ENCODE measurements at regions not wholly inside any gene's neighbourhood (a gene's known extent, or its start where the extent isn't known, plus 50 kb on each side); places are given as distances from the start of the nearest gene placed in this dataset.

DNA sequence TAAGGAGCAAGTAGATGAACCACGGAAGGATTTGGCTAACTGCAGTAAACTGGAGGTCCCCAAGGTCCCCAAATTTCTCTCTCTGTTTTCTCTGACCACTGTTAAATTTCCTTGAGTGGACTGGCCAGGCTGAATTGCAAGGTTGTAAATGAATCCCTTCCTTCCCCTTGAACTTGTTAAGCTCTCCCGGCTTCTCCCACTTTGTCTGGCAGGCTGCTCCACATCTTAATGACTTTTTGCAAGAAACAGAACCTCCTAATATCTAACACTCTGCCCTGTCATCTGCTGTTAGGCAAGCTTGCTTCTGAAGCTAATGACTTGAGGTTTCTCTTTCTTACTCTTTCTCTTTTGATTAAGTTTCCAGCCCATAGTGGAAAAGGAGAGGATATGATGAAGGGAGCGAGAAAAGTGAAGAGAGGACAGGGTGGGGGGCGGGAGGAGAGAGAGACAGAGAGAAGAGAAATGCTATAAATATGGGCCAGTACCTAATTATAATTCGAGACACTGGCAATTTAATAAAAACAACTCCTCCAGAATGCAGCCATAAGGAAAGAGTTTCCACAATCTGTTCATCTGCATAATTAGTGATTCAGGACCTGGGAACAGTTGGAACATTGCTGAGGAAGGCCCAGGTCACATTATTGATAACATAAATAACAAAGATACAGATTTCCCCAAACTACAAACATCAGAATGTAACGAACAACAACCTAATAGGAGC lies 437.3 kb upstream of the MPDZ start:
- DNase-seq (ENCODE audit: low spot score) = no peak

DNA sequence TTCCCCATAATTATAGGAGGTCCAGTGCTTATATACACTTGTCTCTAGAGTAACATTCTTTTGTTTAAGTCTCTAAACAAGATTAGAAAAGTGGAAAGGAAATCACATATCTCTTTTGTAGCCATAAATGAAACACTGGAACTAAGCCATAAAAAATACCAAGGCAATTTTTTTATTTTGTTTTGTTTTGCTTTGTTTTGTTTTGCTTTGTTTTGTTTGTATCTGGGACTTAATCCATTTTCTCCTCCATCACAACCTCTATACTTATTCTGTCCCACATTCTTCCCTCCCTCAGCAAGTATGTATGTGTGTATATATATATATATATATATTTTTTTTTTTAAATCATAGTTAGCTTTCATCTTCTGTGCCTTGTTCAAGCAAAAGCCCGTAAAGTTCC lies 436.6 kb upstream of the MPDZ start:
- DNase-seq (ENCODE audit: low spot score) = no peak

DNA sequence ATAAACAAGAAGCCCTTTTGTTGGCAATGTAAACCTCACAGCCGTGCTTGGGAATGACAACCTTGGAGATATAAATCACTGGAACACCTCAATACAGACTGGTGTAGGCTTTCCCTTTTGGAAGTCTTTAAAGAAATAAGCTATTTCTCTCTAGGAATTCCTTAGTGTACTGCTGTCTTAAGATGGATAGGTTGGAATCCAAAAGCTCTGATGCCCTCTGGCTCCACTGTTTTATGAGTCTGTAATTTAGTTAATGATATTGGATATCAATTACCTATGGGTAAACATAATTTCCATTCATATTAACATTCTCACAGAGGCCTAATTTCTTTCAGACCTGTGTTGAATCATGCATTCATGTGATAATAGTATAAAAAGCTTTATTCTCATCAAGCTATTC lies 435.9 kb upstream of the MPDZ start:
- DNase-seq (ENCODE audit: low spot score) = no peak

DNA sequence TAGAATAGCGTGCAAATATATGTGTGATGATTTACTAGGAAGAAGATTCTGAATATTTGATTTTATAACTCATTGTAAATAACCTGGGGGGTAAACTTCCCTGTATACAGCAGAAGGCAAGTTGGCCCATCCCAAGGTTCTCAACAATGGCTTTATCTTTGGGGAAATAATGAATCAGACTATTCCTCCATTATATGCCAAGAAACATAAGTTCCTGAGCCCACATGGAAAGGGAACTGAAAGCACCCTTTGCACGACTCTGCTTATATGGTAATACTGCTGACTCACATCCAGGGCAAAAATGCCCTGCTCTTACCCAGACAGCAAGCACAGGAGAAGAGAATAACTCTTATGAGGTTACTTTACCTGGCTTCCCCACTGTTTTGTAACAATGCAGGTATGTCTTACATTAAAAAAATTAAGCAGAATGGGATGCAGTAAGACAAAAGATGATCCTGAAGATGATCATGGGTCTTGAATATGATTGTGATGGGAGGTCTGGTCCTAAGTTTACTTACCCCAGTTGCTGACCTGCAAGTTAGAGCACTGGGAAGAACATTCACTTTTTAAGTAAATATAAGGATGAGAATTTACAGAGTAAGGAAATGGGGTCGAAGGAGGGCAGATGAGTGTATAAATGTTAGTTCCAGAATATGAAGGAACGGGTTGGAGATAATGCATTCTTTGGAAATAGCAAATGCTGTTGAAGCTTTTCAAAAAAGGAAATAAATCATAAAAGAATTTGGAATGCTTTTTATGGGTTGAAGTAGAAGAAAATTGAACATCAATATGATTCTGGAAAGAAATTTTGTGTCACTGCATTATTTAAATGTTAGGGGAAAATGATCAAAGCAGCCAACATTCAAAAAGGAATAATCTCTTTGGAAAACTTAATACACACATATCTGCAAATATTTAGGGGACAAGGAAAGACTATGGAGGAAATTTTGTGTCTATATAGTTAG lies 428.4 kb upstream of the MPDZ start:
- no peak for DNase-seq (ENCODE audit: low spot score)

DNA sequence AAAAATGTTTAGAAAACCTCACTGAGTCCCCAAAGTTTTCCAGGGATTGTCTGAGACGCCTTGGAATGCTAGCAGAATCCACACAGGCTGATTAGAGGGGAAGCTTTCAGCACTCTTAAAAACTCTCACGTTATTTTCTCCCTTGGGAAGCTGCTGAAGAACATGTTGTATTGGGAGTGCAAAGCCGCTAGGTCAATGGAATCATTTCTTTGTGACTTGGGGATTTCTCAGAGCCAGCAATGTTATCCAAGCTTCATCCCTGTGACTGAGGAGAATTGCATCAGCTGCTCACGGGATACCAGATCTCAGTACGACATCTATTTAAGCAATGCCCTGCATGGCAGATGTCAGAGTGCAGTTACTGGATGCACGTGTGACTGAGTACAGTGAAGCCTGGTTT lies 426.4 kb upstream of the MPDZ start:
- peak; percentile 64 for DNase-seq (ENCODE audit: low spot score)

DNA sequence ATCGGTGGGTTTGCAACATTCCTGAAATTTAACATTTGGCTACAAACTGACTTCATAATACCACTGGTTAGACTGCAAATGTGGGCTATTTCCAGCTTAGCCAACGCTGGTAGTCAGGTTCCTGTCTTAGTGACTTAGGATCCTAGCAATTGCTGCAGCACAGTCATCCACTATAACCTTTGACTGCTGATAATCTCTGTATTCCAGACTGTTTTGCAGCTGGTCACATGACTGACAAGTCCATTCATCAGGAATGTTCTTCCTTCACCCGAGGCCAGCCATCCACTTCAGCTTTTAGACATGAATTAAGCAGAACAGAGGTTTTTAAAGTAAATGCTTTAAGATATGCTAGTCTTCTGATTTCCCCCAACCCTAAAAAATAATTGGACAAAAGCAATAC lies 425.9 kb upstream of the MPDZ start:
- DNase-seq (ENCODE audit: low spot score) = no peak

DNA sequence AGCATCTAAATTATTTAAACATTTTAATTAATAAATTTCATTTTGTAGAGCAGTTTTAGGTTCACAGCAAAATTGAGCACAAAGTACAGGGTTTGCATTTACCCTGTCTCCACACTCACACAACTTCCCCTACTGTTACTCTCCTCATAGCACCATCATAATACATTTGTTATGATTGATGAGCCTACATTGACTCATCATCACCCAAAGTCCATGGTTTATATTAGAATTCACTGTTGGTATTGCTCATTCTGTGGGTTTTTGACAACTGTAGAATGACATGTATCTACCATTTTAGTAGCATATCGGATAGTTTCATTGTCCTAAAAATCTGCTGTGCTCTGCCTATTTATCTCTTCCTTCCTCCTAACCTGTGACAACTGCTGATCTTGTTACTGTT lies 411.1 kb upstream of the MPDZ start:
- no peak for DNase-seq (ENCODE audit: low spot score)

DNA sequence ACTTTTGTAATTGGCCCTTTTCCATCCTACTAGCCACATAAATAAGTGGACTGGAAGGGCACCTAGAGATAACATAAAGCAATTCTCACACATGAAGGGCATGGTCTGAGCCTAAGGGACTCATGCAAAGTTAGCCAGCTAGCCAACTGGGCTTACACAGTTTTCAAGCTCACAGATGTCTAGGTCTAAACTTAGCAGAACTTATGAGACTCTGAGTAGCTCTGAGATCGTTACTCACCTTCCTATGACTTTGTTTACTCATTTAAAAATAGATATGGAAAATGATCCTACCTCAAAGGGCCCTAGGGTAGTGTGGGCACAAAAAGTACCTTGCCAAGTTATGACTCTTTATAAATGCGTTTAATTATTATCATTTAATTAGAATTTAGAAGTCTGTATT lies 410.4 kb upstream of the MPDZ start:
- DNase-seq (ENCODE audit: low spot score) = no peak

DNA sequence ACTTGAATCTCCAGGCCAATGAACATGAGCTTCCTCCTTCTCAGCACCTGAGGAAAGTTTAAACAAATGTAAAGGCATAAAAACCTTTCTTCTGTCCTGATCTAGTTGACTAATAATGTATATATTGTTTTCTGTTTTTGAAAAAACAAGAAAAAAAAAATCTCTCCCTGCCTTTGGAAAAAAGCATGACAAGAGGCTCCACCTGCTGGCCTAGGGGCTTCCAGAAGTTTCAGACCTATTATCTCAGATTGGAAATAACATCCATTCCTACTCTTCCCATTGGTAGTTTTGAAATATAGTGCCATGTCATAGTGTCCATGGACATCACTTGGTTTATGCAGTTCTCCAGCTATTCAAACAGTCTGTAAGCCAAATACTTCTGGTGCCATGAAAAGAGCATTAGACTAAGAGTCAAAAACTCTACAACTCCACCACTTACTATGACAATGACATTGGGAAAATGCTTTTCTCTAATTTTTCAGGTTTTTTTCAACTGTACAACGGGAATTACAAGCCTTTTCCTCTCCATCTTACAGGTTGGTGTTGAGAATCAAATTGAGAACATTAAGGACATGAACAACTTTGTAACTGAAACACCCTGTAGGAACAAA lies 409.6 kb upstream of the MPDZ start:
- DNase-seq (ENCODE audit: low spot score) = no peak

DNA sequence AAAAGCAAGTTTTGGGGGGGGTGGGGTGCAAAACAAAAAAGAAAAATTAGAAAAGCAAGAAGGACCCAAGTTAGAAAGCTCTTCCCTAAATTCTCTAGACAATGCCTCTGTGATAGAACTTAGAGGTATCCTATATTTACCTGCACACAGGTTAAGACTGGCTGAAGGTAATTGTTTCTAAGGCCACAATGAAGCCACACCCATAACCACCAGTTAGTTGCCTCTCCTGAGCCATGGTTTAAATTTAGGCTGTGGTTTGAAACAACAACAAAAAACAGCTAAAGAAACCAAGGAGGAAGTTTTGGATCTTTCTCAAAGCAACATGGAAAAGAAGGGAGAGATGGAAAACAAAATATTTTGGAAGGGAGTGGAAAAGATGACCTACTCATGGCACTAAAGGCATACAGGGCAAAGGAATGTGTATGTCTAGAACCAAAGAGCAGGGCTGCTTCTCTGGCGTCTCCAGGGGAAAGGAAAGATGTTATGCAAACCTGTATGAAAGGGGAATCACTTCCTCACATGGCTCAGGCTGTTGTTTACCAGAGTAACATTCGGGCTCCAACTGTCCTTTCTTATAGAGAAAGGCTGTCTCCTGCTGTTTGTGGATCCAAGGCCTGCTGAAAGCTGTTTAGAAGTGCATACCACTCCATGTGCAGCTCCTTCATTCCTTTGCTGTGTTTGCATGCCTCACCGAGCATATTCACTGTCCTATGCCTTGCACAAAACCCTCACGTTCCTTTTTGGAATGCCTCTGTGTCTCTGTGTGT lies 408.9 kb upstream of the MPDZ start:
- no peak for DNase-seq (ENCODE audit: low spot score)

DNA sequence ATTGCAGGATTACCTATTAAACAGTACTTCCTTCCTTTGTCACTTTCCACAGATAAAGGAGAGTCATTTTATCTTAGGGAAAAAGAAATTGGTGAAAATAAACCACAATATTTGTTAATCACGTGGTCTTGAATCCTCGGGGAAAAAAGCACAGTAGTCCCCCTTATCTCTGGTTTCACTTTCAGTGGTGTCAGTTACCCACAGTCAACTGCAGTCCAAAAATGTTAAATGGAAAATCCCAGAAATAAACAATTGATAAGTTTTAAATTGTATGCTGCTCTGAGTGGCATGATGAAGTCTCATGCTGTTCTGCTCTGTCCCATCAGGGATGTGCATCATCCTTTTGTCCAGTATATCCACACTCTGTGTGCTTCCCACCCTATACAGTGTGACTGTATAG lies 405.2 kb upstream of the MPDZ start:
- no peak for DNase-seq (ENCODE audit: low spot score)

DNA sequence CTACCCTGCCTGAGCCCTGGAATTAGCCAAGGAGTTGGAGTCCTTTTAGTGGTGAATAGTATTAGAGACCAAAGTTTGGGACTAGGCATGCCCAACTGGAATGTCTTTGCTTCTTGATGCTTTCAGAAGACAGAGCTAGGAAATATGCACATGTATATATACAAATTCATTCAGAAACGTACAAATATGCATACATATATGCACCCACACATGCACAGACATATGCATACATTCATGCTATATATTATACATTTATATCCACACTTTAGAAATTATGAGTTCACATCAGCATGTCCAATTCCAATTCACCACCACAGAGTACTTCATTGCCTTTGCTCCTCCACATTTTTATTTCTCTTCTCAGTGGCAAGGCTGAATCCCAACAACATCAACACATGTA lies 398.3 kb upstream of the MPDZ start:
- no peak for DNase-seq (ENCODE audit: low spot score)

DNA sequence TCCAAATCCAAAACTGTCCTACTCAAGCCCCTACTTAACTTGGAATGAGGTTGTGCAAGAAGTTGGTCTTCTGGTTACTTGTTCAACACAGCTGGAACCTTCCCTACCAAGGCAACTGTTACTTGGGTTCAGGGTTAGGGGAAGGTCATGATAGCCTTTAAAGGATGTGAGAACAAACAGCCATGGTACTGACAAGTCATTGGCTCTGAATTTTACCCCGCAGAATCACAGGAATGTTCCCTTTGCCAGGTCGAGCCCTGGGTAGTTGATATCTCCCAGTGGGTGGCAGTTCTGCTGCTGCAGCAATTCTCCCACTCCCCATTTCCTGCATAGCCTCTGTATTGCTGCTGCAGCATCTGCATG lies 396.1 kb upstream of the MPDZ start:
- no peak for DNase-seq (ENCODE audit: low spot score)

DNA sequence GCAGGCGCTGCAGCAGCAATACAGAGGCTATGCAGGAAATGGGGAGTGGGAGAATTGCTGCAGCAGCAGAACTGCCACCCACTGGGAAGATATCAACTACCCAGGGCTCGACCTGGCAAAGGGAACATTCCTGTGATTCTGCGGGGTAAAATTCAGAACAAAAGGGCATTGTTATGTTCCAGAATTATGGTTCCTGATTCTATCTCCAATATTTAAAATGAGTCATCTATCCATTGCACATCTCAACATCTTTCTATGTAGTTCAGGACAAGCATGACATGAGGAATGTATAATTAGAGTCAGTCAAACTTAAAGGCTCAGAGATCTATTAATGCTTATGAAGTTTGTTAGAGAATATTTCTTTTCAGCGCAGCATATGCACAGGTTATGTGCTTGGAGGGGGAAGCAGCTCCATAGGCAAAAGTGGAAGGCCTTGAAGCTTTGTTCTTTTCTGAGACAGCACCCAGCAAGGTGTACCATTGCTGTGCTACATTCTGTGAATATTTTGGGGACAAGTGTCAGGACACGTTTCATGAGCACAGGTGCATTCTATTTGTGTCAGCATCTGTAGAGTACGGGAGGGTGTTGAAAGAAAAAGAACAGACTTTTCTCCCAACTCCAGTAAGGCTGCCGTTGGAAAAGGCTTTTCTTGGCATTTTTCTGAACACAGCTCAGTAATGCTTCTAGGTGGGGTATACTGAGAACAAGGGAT lies 395.6 kb upstream of the MPDZ start:
- no peak for DNase-seq (ENCODE audit: low spot score)

DNA sequence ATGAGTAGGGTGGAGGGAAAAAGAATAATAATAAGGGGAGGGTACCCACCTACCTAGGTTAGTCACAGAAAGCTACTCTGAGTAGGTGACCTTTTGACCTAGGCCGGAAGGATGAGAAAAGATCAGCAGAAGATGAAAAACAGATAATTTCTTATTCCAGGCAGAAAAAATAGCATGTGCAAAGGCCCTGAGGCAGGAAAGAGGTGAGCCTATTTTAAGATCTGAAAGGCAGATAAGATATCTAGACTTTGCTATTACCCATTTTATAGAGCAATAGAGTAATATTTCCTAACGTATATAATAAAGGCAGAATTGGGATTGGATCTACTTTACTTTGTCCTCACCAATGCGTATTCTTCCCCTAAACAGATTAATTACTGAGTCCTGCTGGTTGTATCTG lies 393.9 kb upstream of the MPDZ start:
- DNase-seq (ENCODE audit: low spot score) = no peak

DNA sequence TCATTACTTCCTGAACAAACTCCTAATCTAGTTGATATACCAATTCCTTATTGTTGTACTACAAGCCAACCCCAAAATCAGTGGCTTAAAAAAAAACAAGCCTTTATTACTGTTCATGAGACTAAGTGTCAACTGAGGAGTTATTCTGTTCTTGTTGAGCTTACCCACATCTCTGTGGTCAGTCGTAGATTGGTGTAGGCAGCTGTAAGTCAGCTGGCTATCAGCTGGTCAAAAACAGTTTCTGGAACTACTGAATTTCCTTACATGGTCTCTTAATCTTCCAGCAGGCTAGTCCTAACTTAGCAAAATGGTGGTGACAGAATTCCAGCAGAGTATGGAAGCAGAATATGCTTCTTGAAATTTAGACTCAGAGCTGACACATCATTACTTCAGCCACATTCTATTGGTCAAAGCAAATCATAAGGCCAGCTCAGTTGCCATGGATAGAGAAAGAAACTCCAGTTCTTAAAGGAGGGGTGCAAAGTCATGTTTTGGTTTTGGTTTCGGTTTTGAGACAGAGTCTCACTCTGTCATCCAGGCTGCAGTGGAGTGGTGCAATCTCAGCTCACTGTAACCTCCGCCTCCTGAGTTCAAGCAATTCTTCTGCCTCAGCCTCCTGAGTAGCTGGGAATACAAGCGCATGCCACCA lies 386.1 kb upstream of the MPDZ start:
- DNase-seq (ENCODE audit: low spot score) = no peak

DNA sequence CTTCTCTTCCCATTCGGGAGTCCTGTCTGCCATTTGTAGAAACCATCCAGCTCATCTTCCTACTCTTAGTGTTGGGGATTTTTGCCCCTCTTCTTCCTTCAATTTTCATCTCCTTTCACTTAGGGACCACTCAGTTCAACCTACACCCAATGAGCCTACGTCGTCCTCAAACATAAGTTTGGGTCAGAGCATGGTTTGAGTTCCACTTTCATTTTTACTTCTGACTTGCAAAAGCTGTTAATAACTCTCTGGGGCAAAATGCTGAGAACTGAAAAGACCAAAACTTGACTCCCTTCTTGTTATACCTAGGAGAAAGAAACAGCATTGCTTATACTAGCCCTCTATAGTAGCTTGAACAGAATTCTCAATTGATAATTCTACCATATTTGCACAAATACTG lies 381.5 kb upstream of the MPDZ start:
- DNase-seq (ENCODE audit: low spot score) = no peak

DNA sequence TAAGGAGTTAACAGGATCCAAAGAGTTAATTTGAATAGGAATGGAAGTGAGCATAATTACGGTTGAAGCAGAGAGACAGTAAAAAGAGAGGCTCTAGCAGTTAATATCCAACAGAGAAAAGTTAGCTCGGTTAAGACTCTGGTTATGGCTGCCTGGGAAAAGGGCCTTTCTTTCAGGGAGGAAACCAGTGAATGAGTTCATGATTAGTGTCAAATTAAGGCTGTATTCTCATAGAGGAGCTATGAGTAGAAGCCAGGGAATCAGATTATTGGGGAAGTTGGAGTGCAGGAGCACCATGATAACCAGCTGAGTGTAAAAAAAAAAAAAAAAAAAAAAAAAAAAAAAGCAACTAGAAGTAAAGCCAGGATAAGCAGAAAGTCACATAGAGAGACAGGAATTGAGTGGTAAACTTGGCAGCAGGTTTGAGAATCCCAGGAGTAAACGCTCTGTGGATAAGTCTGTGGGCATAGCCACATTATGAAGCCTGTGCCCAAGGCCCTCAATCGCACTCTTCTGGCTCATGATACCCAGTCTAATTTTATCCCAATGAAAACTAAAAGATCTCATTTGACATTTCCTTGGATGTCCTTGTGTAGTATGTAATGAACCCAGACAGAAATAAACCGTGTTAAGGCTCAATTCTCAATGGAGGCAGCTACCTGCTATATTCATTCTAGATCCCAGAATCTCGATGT lies 372.6 kb upstream of the MPDZ start:
- no peak for DNase-seq (ENCODE audit: low spot score)

DNA sequence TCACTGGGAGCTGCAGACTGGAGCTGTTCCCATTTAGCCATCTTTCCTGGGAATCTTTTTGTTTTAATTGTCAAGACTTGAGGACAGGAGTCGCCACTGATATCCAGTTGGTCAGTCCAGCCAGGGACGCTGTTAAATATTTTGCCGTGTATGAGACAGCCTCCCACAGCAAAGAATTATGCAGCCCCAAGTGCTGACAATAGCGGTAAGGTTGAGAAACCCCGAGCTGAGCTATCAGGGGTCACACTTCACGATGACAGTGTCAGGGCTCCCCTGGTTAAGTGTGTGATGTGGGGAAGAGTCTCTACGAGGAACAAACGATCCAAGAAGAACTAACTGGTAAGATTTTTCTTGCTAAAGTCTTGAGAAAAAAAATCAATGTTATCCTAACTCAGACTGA lies 372.0 kb upstream of the MPDZ start:
- no peak for DNase-seq (ENCODE audit: low spot score)

DNA sequence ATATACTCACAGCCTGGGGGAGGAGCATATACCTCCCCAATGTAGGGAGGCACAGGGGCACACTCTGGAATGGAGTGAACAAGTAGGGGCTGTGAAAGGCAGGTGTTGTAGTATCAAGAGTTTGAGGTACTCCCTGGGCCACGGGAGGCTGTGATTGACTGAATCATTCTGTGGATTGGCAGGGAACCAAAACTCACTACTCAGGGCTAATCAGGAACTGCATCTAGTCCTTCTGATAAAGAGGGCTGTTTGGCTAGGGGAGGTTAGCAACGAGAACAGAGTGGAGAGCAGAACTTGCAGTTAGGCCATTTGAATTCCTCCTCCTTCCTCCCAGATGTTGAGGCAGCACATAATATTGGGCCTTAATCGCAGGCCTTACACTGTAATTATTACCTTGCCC lies 369.2 kb upstream of the MPDZ start:
- DNase-seq (ENCODE audit: low spot score) = no peak

DNA sequence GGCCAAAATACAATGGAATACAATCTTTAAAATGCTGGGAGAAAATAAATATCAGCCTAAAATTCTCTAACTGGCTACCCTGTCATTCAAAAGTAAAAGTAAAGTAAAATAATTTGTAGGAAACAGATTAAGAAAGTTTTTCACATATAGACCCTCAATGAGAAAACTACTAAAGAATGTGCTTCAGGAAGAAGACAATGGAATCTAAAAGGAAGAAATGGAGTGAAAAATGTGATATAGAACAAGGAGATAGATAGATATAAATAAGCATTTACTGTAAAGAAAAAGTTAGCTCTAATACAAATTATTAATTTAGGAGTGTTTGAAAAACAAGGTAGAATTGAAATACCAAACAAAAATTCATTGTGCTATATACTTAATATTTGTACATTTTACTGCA lies 368.6 kb upstream of the MPDZ start:
- no peak for DNase-seq (ENCODE audit: low spot score)

Data from left forelimb (tissue), 1 donor.